ENCODE measurements at regions not wholly inside any gene's neighbourhood (a gene's known extent, or its start where the extent isn't known, plus 50 kb on each side); places are given as distances from the start of the nearest gene placed in this dataset.

- Histone ChIP-seq H4K20me1 (ENCODE audit: control insufficient read depth, insufficient read depth) (no peaks in the 10 kb centered on the region; the same call in 1 of the 2 replicates), H3K4me1 (ENCODE audit: control insufficient read depth, insufficient read depth, low read length) (no peaks in the 10 kb centered on the region), H3K4me3 (no peak overlapping the region), H3K36me3 (ENCODE audit: control insufficient read depth in 2 of 2, insufficient read depth in 2 of 2, low read length in 1 of 2) (no peaks in the 10 kb centered on the region), H3K27me3 (replicated peaks in 1 of 2; ENCODE audit: control insufficient read depth in 2 of 2, insufficient read depth in 2 of 2, low read length in 1 of 2) (no peaks in the 10 kb centered on the region), H3K27ac (ENCODE audit: control insufficient read depth, insufficient read depth) (no peak overlapping the region), H3K79me2 (ENCODE audit: control insufficient read depth, insufficient read depth, low read length) (no peaks in the 10 kb centered on the region), H3K9me3 (replicated peaks; ENCODE audit: control insufficient read depth, insufficient read depth, low read length) (no peaks in the 10 kb centered on the region), H2AFZ (ENCODE audit: control insufficient read depth, low read depth, low read length) (no peak overlapping the region), H3K4me2 (ENCODE audit: control insufficient read depth, insufficient read depth) (no peak overlapping the region), H3K9ac (ENCODE audit: control insufficient read depth, insufficient read depth, low read length) (no peak overlapping the region)
- ChIA-PET POLR2A (no interaction called here), RAD21 (ENCODE audit: unreplicated experiment) (no interaction called here), SMC1A (ENCODE audit: uncharacterized antibody, unreplicated experiment) (no interaction called here), CTCF (no interaction called here)
- intact Hi-C loops (cut with micrococcal nuclease; ENCODE audit: unreplicated experiment), result no loop called here
- FAIRE-seq (no peak), DNase-seq (ENCODE audit: low read depth, low spot score) (no peak), ATAC-seq (no peak)
- in situ Hi-C loops (cut with MboI), result no loop called here
- 20% methylated on average over 2 of the region's 2 CpGs for whole genome bisulfite sequencing (ENCODE audit: insufficient coverage, insufficient replicate concordance, low lambda C conversion rate, missing lambda C conversion rate)
- no TSS peak for BruUV-seq (replicated peaks)
- TF ChIP-seq NR2F1 (conservative IDR thresholded peaks at IDR 0.05), result no peak
- TF ChIP-seq STAT3 (IDR thresholded peaks at IDR 0.05; ENCODE audit: low read depth, low read length), result no peak
- no peak for TF ChIP-seq ZNF384 (IDR thresholded peaks at IDR 0.05; ENCODE audit: borderline replicate concordance, low read depth, low read length)
- TF ChIP-seq ESRRA (IDR thresholded peaks at IDR 0.05; ENCODE audit: low read length), result no peak
- TF ChIP-seq ZNF24 (IDR thresholded peaks at IDR 0.05), result no peak
- TF ChIP-seq RELA (IDR thresholded peaks at IDR 0.05; ENCODE audit: borderline replicate concordance, partially characterized antibody), result no peak
Measured at GRCh38 chr12:43155376-43155775, 396.6 kb downstream of the ADAMTS20 start.

GRCh38 chr12:43154498-43155045 lies 397.4 kb downstream of the ADAMTS20 start:
- no peaks in the 10 kb centered on the region; the same call in 1 of the 2 replicates for H4K20me1 ChIP-seq (ENCODE audit: control insufficient read depth, insufficient read depth)
- in situ Hi-C loops (cut with MboI), result no loop called here
- 32% methylated on average over 5 of the region's 5 CpGs for WGBS (ENCODE audit: insufficient coverage, insufficient replicate concordance, low lambda C conversion rate, missing lambda C conversion rate)
- CTCF ChIA-PET, result no interaction called here
- SMC1A ChIA-PET (ENCODE audit: uncharacterized antibody, unreplicated experiment), result interaction anchor here (1.1 kb wide), 1 partner anchor 11 kb away, joined by 5 read pairs; no protein-coding TSS in a partner anchor
- FAIRE-seq (no peak), ATAC-seq (no peak), DNase-seq (ENCODE audit: low read depth, low spot score) (no peak)
- BruUV-seq (replicated peaks), result no TSS peak
- H3K27ac ChIP-seq (ENCODE audit: control insufficient read depth, insufficient read depth), result no peak overlapping the region
- no peak overlapping the region for H3K4me3 ChIP-seq
- no peaks in the 10 kb centered on the region for H3K9me3 ChIP-seq (replicated peaks; ENCODE audit: control insufficient read depth, insufficient read depth, low read length)
- no peaks in the 10 kb centered on the region for H3K79me2 ChIP-seq (ENCODE audit: control insufficient read depth, insufficient read depth, low read length)
- TF ChIP-seq RAD51 (IDR thresholded peaks at IDR 0.05), result no peak
- TF ChIP-seq TBL1XR1 (IDR thresholded peaks at IDR 0.05; ENCODE audit: low read depth, low read length), result no peak
- no peaks in the 10 kb centered on the region for H3K27me3 ChIP-seq (replicated peaks in 1 of 2; ENCODE audit: control insufficient read depth in 2 of 2, insufficient read depth in 2 of 2, low read length in 1 of 2)
- POLR2A ChIA-PET, result no interaction called here
- no peak overlapping the region for H2AFZ ChIP-seq (ENCODE audit: control insufficient read depth, low read depth, low read length)
- no peak overlapping the region for H3K9ac ChIP-seq (ENCODE audit: control insufficient read depth, insufficient read depth, low read length)
- H3K36me3 ChIP-seq (ENCODE audit: control insufficient read depth in 2 of 2, insufficient read depth in 2 of 2, low read length in 1 of 2), result no peaks in the 10 kb centered on the region
- H3K4me2 ChIP-seq (ENCODE audit: control insufficient read depth, insufficient read depth), result no peak overlapping the region
- RAD21 ChIA-PET (ENCODE audit: unreplicated experiment), result no interaction called here
- H3K4me1 ChIP-seq (ENCODE audit: control insufficient read depth, insufficient read depth, low read length), result no peaks in the 10 kb centered on the region
- intact Hi-C loops (cut with micrococcal nuclease; ENCODE audit: unreplicated experiment), result no loop called here

All from GM12878 (cell line).